GM15510 (cell line): ENCODE measurements at regions not wholly inside any gene's neighbourhood (a gene's known extent, or its start where the extent isn't known, plus 50 kb on each side); places are given as distances from the start of the nearest gene placed in this dataset.

Source experiments
- POLR2A ChIP-seq: IDR thresholded peaks from 3 replicates; pipeline ENCODE4 v1.6.1; 2011; ENCODE audit warnings: borderline replicate concordance; ENCODE audit not compliant: insufficient read length; ENCODE audit errors: extremely low read depth

DNA sequence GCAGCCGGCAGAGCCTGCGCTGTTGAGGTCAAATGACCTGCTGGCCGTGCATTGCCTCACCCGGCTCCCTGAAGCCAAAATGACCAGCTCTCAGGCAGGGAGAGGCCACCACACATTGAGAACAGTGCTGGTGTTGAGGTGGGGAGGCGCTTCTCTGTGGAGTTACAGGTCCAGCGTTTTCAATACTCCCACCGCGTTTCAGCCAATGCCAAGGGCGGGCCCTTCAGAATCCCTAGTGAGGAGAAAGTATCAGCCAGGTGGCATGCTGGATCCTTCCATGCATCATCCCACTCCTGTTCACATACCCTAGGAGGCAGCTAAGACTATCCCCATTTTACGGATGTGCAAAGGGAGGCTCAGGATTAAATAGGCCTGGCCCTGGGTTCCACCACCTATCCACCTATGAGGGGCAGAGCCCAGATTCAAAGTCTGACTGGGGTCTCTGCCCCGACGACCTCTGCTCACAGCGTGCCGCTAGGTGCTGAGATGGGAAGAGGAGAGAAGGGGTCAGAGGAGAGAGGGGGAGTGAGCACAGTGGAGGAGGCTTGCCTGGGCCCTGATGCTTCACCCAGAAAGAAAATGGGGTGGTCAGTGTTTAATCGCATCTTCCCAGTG, 137.6 kb upstream of the ID2 start:
- TF ChIP-seq POLR2A: no peak

DNA sequence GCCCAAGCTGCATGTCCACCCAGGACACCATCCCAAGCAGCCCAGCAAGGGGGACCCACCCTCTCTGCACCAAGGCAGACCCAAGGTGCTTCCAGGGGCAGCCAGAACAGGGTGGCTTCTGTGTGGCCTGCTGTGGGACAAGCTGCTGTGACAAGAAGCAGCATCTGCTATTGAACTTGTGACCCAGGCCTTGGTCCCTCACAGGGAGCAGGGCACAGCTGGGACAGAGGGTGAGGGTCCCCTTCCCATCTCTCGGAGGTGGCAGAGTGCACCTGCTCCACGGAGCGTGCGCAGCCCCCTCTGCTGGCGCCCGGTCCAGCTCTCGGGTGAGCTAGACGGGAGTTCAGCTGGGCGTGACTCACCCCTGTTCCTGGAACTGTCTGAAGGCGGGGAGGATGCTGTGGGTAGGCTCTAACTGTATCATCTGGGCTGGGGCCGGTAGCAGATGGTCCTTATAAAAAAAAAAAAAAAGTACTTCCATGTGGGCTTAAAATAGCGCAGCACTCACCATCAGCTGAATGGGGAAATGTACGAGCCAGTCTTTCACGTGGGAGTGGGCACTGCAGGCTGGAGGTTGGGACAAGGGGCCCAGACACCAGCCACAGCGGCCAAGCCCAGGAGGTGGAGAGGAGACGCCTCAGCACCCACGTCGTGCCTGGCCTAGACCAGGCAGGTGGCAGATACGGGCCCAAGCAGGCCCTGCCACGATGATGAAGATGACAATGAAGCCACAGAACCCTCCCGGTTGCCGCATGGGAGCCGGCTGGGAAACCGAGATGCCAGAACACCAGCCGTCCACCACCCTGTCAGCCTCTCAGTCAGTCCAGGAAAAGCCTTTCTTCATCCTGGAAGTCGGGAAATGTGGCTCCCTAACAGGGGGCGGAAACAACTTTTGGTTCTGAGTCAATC, 136.8 kb upstream of the ID2 start:
- TF ChIP-seq POLR2A: peak; percentile 17

DNA sequence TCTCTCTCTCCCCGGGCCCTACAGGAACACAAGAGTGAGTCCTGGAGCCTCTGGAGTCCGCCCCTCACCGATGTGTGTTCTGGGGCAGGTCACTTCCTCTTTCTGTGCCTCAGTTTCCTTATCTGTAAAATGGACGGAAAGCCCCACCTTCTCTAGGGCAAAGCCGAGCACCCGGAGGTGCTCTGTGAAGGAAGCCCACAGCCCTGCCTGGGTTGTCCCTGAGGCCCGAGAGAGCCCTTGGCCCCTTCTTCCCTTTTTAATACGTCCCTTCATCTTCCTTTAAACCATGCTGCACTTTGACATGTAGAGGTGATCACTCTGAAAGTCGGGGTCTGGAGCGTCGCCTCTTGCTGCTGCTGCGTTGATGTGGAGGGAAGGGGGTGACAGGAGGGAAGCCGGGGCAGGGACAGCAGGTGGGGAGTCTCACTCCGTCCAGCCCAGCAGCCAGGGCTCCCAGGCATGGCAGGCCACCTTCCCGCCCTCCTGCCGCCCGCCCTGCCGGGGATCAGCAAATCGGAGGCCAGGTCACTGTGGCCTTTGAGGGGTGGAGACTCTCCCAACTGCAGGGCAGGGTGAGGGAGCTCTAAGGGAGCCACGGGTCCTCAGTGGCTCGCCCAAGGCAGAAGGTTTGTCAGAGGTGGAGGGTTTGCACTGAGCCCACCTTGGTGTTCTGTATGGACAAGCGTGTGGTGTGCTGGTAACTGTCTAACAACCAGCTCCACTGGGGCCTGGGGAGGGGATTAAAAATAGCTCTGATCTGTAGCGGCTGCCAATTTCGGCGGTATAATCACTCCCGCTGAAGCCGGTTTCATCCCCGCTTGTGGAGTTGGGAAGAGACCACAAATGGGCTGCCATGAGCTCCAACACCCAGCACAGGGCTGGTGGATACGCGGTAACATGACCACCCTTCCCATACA, 135.9 kb upstream of the ID2 start:
- no peak for TF ChIP-seq POLR2A

DNA sequence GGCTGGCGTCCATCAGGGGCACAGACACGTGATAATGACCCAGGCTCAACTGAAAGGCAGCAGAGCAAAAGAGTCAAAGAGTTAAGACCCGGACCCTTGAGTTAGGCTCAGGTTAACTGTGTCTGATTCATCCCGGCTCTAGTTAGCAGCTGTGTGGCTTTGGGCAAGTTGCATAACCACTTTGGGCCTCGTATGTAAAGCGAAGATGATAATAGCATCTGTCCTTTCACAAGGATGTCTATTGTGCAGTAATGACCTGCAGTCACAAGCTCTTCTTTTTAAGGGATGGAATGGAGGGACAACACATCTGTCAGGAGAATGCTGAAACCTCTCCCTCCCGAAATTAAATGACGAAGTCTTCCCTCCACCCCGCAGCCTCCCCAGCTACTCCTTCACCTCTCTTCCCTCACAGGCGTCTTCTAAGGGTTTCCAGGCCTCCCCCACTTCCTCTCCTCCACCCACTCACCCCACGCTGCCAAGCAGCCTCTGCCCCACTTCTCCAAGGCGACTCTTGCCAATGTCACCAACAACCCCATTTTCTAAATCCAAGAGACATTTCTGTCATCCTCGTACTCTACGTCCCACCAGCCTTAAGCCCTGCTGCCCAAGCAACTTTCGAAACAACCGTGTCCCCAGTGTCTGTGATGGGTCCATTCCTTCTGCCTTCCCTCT, 135.1 kb upstream of the ID2 start:
- TF ChIP-seq POLR2A: no peak

DNA sequence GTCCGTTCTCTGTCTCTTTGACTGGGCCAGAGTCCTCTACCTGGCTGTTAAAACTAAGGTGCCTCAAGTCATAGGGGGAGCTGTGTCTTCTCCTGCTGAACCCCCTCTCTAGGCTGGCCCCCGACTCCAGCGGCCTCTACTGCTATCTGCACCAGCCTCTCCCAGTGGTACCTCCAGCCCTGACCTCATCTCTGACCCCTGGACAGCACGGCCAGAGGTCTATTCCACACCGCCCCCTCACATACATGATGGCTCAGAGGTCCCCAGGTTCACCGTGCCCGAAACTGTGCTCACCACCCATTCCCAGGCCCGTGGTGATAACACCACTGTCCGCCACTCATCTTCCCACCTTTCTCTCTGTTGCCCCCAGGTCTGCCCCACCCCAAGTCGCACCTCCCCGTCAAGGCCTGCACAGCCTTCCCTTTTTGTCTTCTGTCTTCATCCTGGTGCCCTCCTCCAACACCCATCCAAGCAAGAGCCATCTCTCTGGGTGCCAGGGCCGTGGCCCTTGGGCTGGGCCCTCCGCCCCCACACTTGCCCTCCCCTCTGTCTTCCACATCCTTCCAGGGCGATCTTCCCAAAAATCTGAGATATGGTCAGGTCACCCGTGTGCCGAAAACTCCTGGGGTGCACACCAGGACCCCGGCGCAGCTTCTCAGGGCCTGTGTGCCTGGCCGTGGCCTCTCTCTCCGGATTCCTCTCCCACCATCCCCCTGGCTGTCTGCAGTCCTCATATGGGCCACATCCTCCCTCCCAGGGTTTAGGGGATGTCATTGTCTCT, 134.4 kb upstream of the ID2 start:
- TF ChIP-seq POLR2A: no peak

DNA sequence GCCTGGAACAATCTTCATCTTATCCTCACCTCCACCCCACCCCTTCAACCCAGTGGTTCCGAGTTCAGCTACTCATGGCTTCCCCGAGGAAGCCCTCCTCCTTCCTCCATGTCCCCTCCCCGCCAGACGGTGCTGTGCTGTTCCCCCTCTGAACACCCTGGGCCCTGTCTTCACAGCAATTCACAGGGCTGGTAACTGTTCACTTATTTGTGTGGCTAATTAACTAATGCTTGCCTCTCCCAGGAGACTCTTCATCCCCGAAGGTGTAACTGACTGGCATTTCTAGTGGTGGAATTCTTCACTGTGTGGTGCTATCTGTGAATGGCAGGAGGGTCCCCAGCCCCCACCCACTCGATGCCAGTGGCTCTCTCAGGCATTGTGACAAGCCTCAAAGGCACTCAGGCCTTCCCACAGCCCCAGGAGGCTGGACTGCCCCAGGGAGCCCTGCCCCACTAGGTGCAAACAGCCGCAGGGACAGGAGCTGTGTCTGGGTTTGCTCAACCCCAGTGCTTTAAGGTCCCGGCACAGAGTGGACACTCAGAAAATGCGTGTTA, 133.7 kb upstream of the ID2 start:
- no peak for TF ChIP-seq POLR2A

DNA sequence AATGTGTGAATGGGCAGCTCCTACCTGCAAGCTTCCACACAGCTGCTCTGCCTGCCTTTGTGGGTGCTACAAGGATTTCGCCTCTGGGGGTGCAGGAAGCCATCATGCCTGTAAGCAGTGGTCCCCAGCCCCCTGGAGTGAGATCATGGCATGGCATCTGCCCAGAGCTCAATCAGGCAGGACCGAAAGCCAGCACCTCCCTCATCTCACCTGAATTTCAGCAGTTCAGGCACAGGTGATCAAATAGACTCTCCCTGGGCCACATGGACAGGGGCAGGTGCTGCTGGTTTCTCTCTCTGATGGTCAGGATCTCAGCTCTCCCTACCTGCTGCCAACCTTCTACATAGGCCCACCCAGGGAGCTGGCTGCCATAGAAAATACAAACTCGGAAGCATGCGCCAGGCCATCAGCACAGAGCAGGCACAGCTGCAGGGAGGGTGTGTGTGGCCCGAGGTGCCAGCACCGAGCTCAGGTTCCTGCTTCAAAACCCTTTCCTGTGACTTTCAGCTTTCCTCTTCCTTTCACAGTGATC, 133.2 kb upstream of the ID2 start:
- no peak for TF ChIP-seq POLR2A

DNA sequence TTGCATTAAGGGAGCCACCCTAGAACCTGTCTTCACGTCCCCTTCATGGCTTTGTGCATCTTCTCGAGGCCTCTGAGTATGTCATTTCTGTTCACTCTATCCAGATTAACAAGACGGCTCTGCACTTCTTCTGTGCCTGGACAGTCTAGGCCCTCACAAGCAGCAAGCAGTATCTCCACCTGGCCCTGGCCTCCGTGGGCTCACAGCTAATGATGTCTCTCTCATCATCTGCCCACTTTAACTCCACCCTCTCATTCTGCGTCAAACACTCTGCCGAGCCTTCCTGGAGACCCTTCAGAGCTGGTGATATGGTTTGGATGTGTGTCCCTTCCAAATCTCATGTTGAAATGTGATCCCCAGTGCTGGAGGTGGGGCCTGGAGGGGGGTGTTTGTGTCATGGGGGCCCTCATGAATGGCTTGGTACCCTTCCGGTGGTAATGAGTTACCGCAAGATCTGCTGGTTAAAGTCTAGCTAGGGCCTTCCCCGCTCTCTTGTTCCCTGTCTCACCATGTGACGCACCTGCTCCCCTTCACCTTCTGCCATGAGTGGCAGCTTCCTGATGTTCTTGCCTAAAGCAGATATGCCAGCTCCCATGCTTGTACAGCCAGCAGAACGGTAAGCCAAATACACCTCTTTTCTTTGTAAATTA, 132.5 kb upstream of the ID2 start:
- no peak for TF ChIP-seq POLR2A

DNA sequence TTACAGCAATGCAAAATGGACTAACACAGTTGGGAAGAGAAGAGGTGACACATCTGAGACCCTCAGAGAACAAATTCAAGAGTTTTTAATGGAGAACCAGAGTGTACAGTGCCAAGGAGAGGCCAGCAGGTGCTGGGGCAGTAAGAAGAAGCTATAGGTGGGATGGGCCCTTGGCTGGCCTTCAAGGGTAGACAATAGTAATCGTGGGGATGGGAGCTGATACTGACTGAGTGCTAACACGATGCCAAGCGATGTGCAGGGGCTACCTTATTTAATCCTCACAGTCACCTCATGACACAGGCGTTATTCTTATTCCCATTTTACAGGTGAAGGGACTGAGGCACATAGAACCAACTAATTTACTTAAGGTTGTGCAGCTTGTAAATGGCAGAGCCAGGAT, 131.9 kb upstream of the ID2 start:
- no peak for TF ChIP-seq POLR2A

DNA sequence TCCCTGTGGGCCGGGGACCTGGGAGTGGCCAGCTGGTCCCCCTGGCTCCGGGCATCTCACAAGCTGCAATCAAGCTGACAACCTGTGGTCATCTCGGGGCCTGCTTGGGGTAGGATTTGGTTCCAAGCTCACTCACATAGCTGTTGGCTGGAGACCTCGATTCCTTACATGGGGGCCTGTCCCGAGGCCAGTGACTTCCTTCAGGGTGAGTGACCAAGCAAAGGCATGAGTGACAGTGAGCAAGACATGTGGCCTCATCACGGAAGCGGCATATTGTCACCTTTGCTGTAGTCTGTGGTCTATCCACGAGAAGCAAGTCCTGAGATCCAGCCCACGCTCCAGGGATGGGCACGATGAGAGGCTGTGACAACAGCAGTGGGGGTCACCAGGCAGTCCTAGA, 131.4 kb upstream of the ID2 start:
- no peak for TF ChIP-seq POLR2A

DNA sequence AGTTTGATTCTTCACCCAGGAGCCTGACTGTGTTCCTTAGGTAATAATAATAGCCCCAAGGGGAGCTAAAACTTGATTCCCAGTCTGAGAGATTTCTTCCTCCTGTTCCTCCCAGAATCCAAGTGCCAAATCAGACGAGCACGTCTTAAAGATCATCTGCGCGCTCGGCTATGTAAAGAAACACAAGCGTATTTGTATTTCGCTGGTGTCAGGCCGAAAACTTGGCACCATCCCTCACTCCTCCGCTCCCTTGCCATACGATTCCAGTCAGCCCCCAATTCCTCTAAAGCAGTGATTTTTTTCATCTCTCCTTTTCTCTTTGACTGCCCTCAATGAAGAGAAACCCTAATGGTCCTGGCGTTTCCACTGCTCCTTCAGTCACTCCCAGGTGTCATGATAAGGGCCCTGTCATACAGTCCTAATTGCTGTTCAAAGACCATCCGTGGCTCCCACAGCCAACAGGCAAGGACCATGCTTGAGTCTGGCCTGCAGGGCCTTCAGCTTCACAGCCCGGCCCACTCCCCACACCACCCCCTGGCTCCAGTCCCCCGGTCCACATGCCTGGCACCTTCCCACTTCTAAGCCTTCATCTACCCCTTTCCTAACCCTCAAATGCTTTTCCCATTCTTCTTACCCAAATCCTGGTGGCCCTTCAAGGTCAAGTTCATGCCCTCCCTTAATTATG, 130.8 kb upstream of the ID2 start:
- no peak for TF ChIP-seq POLR2A

DNA sequence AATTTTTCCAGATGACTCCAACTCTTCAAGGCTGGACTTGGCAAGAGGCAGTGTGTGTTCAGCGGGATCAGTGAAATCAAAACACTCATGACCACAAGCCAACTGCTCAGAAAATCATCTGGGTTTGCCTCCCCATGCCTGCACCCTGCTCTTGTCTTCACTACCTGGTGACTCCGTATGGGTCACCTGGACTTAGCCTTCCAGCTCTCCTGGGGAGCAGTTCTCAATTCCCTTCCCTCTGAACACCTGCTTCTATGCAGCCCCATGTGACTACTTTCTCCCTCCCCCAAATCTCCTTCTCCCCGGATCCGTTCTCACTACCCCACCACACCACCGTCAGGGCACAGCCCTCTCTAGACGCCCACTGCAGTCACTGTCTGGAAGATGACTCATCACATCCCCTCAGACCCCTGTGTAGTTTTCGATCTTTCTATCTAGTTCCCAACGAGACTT, 130.2 kb upstream of the ID2 start:
- no peak for TF ChIP-seq POLR2A
